ENCODE measurements at regions not wholly inside any gene's neighbourhood (a gene's known extent, or its start where the extent isn't known, plus 50 kb on each side); places are given as distances from the start of the nearest gene placed in this dataset.

GRCh38 chr14:98184457-98184856, 1087.5 kb downstream of the BCL11B start:
- DNase-seq (ENCODE audit: low read depth in 2 of 2): no peak

- no peak for DNase-seq (ENCODE audit: low read depth in 2 of 2)
These were observed 1087.0 kb downstream of the BCL11B start for GRCh38 chr14:98185036-98185435.

- DNase-seq (ENCODE audit: low read depth in 2 of 2): no peak
These were observed 1085.9 kb downstream of the BCL11B start for GRCh38 chr14:98186140-98186539.

GRCh38 chr14:98187281-98187680, 1084.7 kb downstream of the BCL11B start:
- DNase-seq (ENCODE audit: low read depth in 2 of 2): no peak

- no peak for DNase-seq (ENCODE audit: low read depth in 2 of 2)
These were observed 1082.9 kb downstream of the BCL11B start for GRCh38 chr14:98189062-98189461.

- peak in 1 of 2 donors; percentile 36 for DNase-seq (ENCODE audit: low read depth in 2 of 2)
These were observed 1082.5 kb downstream of the BCL11B start for GRCh38 chr14:98189511-98189910.

GRCh38 chr14:98189944-98190343, 1082.1 kb downstream of the BCL11B start:
- DNase-seq (ENCODE audit: low read depth in 2 of 2): no peak

GRCh38 chr14:98192946-98193345, 1079.1 kb downstream of the BCL11B start:
- DNase-seq (ENCODE audit: low read depth in 2 of 2): no peak

GRCh38 chr14:98194821-98195220, 1077.2 kb downstream of the BCL11B start:
- DNase-seq (ENCODE audit: low read depth in 2 of 2): no peak

DNA sequence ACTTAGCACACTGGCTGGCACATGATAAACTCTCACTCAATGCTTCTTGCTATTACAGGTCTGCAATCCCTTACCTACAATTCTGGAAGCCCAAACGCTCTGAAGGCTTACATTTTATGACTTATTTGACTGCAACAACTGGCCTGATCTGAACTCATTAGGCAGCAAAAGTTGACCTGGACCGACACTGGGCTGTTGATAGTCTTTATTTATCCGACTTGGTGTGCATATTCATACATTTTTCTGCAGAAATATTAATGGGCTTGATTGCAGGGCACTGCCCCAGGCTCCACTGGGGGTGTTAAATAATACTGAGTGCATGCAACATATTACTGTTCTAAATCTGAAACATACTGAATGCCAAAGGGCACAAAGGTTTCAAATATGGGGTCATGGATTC, 1076.7 kb downstream of the BCL11B start:
- DNase-seq (ENCODE audit: low read depth in 2 of 2): no peak

- DNase-seq (ENCODE audit: low read depth in 2 of 2): no peak
These were observed 1074.1 kb downstream of the BCL11B start for GRCh38 chr14:98197933-98198332.

- no peak for DNase-seq (ENCODE audit: low read depth in 2 of 2)
These were observed 1073.6 kb downstream of the BCL11B start for GRCh38 chr14:98198385-98198784.

DNA sequence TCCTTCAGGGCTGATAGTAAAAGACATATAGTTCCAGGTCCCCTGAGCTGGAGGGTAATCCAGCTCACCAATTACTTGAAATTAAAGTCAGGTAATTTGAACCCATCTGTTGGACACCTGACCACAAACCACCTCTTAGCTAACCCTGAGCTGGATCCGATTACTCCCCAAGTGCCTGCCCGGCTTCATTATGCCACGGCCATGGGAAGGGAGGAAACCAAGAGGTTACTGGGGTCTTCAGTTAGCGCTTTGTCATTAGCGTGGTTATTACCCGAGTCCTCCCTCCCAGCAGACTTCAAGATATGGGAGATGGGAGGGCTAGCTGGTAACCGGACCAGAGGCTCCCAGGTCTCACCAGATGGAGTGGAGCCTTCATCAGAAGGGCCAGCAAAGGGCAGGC, 1071.4 kb downstream of the BCL11B start:
- DNase-seq (ENCODE audit: low read depth in 2 of 2): no peak

- no peak for DNase-seq (ENCODE audit: low read depth in 2 of 2)
These were observed 1068.6 kb downstream of the BCL11B start for GRCh38 chr14:98203421-98203820.

DNA sequence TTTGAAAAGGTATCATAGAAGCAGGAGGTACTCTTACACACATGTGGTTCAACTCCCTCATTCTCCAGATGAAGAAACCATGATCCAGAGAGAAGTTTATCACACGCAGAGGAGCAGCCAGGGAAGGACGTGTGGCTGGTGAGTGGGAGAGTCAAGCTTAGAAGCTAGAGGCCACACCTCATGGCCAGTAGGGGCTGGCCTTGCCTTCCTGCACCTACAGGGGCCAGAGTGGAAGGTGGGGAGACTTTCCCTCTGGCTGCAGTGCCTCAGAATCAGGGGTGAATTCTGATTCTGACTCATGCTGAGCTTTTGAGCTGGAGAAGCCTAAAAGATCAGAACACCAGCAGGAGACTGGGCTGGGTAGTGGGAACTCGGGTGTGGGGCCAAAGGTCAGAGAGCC, 1067.9 kb downstream of the BCL11B start:
- no peak for DNase-seq (ENCODE audit: low read depth in 2 of 2)

DNA sequence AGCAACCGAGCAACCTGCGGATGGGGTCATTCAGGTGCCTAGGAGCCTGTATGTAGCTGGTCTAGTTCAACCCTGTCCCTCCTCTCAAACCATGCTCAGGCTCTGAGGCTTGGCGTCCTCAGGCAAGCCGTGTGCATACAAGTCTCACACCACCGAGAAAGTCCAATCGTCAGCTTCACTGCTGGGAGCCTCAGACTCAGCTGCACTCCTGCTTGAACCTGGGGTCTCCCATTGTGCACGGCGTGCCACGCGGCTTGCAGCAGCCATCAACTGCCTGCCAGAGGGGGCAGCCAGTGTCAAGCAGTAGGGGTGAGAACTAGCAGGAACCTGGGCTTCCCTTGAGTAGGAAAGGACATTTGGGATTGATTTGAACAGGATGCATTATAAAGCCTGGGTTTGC, 1064.6 kb downstream of the BCL11B start:
- DNase-seq (ENCODE audit: low read depth in 2 of 2): no peak

GRCh38 chr14:98208211-98208611, 1063.8 kb downstream of the BCL11B start:
- DNase-seq (ENCODE audit: low read depth in 2 of 2): no peak

- no peak for DNase-seq (ENCODE audit: low read depth in 2 of 2)
These were observed 1063.1 kb downstream of the BCL11B start for GRCh38 chr14:98208943-98209342.

- DNase-seq (ENCODE audit: low read depth in 2 of 2): peak in 1 of 2 donors; percentile 27
These were observed 1061.8 kb downstream of the BCL11B start for GRCh38 chr14:98210045-98210672.

GRCh38 chr14:98217530-98217929, 1054.5 kb downstream of the BCL11B start:
- no peak for DNase-seq (ENCODE audit: low read depth in 2 of 2)

DNA sequence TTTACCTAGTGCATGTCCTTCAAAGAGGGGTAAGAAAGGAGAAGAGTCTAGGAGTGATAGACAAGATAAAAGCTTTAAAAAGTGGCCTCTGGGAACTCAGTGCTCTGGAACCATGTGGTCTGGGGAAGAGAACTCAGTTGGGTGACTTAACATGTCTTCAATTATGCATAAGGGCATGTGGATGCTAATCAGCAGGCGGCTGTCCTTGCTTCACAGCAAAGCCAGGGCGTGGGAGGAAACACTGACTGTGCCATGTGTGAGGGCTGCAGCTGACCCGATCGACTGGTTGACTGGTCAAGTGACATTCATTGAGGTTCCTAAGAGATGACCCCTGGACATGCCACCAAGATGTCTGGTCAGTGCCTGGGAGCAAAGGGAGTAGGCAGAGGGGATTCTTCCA, 1053.8 kb downstream of the BCL11B start:
- DNase-seq (ENCODE audit: low read depth in 2 of 2): no peak

GRCh38 chr14:98219638-98220037, 1052.4 kb downstream of the BCL11B start:
- no peak for DNase-seq (ENCODE audit: low read depth in 2 of 2)

GRCh38 chr14:98223106-98223505, 1048.9 kb downstream of the BCL11B start:
- no peak for DNase-seq (ENCODE audit: low read depth in 2 of 2)

DNA sequence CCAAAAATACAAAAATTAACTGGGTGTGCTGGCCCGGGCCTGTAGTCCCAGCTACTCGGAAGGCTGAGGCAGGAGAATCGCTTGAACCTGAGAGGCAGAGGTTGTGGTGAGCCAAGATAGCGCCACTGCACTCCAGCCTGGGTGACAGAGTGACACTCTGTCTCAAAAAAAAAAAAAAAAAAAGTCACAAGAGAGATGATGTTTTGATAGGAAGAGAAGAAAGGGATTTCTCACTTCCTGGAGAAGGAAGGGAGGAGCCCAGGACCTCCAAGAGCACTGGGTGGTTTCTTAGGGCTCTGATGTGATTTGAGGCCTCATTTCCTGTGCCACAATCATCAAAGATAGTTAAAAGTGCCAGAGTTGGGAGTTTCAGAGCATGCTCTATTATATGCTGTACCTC, 1048.3 kb downstream of the BCL11B start:
- peak in 1 of 2 donors; percentile 13 for DNase-seq (ENCODE audit: low read depth in 2 of 2)
